GM12872 (cell line): ENCODE measurements at regions not wholly inside any gene's neighbourhood (a gene's known extent, or its start where the extent isn't known, plus 50 kb on each side); places are given as distances from the start of the nearest gene placed in this dataset.

Experiments
- CTCF ChIP-seq: IDR thresholded peaks from 3 replicates; pipeline ENCODE4 v1.5.1; 2011; ENCODE audit warnings: low read depth, mild to moderate bottlenecking, low read length, moderate library complexity; ENCODE audit not compliant: insufficient read depth

- no peak for TF ChIP-seq CTCF
These were observed 309.7 kb upstream of the NR2F2 start for GRCh38 chr15:96020797-96021196.

DNA sequence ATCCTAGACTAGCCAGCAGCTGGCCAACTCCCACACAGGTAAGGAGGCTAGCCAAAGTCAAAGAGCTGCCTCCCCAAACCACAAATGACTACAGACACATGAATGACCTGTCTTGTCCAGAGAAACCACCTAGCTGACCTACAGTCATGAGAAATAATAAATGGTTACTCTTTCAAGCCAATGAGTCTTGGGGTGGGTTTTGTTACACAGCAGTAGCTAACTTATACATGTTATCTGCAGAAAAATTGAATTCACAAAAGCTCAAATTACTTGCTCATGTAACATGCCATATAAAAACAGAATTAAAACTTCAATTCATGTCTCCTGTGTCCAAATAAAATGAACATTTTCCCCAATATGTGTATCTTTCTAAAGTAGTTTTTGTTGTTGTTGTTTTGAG is 307.4 kb upstream of the NR2F2 start:
- no peak for TF ChIP-seq CTCF

- TF ChIP-seq CTCF = no peak
These were observed 303.0 kb upstream of the NR2F2 start for GRCh38 chr15:96027501-96027900.

GRCh38 chr15:96028620-96029019 is 301.9 kb upstream of the NR2F2 start:
- no peak for TF ChIP-seq CTCF

DNA sequence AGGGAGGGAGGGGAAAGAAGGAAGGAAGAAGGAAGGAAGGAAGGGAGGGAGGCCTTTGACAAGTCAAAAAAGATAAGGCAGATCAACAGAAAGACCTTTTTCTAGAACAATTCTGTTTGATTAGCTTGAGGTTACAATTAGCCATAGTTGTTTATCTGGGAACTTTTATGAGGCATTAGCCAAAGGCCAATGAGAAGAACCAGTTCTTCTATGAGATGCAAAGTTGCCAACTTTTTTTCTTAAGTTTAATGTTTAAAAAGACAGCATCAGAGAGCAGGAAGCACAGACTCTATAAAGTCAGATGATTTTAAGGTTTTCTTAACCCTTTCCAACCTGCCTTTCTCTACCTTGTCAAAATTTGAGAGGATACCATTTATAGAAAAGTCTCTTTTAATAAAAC is 301.3 kb upstream of the NR2F2 start:
- no peak for TF ChIP-seq CTCF

- TF ChIP-seq CTCF = no peak
These were observed 298.9 kb upstream of the NR2F2 start for GRCh38 chr15:96031426-96032110.

GRCh38 chr15:96035091-96035490 is 295.4 kb upstream of the NR2F2 start:
- no peak for TF ChIP-seq CTCF
